Neural progenitor cell (in vitro differentiated cells): ENCODE measurements at regions not wholly inside any gene's neighbourhood (a gene's known extent, or its start where the extent isn't known, plus 50 kb on each side); places are given as distances from the start of the nearest gene placed in this dataset.

Experiments used
- EZH2 ChIP-seq: fragments of 200-600 bp; sonication (generic); IDR thresholded peaks from 2 replicates; pipeline ENCODE4 v1.6.1; 2017; ENCODE audit warnings: antibody characterized with exemption, mild to moderate bottlenecking, moderate library complexity
- EZH2phosphoT487 ChIP-seq: fragments of 200-600 bp; sonication (generic); IDR thresholded peaks from 2 replicates; pipeline ENCODE4 v1.6.1; 2017; ENCODE audit warnings: antibody characterized with exemption
- TF ChIP-seq, protein P1 (sequence below): fragments of 200-600 bp; sonication (generic); IDR thresholded peaks from 2 replicates; pipeline ENCODE4 v1.5.1; 2017; ENCODE audit warnings: antibody characterized with exemption, mild to moderate bottlenecking

DNA sequence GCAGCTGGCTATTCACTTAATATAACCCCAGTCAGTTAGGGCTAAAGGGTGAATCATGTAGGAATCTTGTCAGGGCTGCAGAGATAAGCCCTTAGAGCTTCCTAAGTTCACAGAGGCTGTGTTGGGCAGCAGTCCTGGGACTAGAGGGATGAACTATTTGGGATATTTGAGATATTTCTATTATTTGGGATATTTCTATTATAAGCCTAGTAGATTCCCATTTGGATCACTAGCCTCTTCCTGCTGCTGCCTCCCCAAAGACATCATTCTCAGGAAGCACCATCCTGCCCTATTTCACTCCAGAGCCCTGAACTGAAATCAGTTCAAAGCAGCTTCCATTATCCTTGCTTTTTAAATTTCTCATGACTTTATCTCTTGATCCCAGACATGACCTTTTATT lies 501.3 kb downstream of the NUF2 start:
- TF ChIP-seq, protein P1, sequence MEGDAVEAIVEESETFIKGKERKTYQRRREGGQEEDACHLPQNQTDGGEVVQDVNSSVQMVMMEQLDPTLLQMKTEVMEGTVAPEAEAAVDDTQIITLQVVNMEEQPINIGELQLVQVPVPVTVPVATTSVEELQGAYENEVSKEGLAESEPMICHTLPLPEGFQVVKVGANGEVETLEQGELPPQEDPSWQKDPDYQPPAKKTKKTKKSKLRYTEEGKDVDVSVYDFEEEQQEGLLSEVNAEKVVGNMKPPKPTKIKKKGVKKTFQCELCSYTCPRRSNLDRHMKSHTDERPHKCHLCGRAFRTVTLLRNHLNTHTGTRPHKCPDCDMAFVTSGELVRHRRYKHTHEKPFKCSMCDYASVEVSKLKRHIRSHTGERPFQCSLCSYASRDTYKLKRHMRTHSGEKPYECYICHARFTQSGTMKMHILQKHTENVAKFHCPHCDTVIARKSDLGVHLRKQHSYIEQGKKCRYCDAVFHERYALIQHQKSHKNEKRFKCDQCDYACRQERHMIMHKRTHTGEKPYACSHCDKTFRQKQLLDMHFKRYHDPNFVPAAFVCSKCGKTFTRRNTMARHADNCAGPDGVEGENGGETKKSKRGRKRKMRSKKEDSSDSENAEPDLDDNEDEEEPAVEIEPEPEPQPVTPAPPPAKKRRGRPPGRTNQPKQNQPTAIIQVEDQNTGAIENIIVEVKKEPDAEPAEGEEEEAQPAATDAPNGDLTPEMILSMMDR: no peak
- TF ChIP-seq EZH2phosphoT487: no peak
- no peak for TF ChIP-seq EZH2
